ENCODE measurements at regions not wholly inside any gene's neighbourhood (a gene's known extent, or its start where the extent isn't known, plus 50 kb on each side); places are given as distances from the start of the nearest gene placed in this dataset.

DNA sequence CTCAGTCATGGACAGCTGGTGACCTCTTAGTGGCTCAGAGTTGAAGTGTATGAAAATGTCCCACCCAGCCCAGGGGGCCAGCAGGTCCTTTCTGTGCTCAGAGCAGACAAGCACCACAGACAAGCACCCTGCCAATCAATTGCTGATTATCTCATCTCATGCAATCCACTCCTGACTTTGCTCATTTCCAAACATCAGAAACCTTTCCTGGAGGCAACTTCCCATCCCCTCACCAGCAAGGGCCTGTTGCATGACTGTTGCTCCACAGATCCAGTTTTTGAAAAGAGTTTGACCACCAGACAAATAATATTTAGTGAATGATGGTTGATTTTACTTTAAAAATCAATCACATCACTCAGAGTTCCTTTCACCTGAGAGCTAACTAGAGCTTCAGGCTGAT, 397.3 kb upstream of the KLF4 start:
- TF ChIP-seq, protein P1, sequence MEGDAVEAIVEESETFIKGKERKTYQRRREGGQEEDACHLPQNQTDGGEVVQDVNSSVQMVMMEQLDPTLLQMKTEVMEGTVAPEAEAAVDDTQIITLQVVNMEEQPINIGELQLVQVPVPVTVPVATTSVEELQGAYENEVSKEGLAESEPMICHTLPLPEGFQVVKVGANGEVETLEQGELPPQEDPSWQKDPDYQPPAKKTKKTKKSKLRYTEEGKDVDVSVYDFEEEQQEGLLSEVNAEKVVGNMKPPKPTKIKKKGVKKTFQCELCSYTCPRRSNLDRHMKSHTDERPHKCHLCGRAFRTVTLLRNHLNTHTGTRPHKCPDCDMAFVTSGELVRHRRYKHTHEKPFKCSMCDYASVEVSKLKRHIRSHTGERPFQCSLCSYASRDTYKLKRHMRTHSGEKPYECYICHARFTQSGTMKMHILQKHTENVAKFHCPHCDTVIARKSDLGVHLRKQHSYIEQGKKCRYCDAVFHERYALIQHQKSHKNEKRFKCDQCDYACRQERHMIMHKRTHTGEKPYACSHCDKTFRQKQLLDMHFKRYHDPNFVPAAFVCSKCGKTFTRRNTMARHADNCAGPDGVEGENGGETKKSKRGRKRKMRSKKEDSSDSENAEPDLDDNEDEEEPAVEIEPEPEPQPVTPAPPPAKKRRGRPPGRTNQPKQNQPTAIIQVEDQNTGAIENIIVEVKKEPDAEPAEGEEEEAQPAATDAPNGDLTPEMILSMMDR (IDR thresholded peaks at IDR 0.05), result no peak
- no peak for TF ChIP-seq POLR2A (IDR thresholded peaks at IDR 0.05)
